ENCODE measurements at regions not wholly inside any gene's neighbourhood (a gene's known extent, or its start where the extent isn't known, plus 50 kb on each side); places are given as distances from the start of the nearest gene placed in this dataset.

- no peak overlapping the region for H3K4me3 ChIP-seq (ENCODE audit: low read length)
- no peak for TF ChIP-seq CTCF (conservative IDR thresholded peaks at IDR 0.05; ENCODE audit: low read length)
- no peak for DNase-seq (ENCODE audit: low read depth)
These were observed 58.4 kb upstream of the ASTN2 start for GRCh38 chr9:117473293-117473692.

- DNase-seq (ENCODE audit: low read depth), result no peak
- H3K4me3 ChIP-seq (ENCODE audit: low read length), result no peak overlapping the region
- TF ChIP-seq CTCF (conservative IDR thresholded peaks at IDR 0.05; ENCODE audit: low read length), result no peak
These were observed 56.0 kb upstream of the ASTN2 start for GRCh38 chr9:117470902-117471301.

GRCh38 chr9:117470455-117470854 is 55.6 kb upstream of the ASTN2 start:
- no peak for DNase-seq (ENCODE audit: low read depth)
- H3K4me3 ChIP-seq (ENCODE audit: low read length), result no peak overlapping the region
- no peak for TF ChIP-seq CTCF (conservative IDR thresholded peaks at IDR 0.05; ENCODE audit: low read length)

- H3K4me3 ChIP-seq (ENCODE audit: low read length), result no peak overlapping the region
- no peak for TF ChIP-seq CTCF (conservative IDR thresholded peaks at IDR 0.05; ENCODE audit: low read length)
- DNase-seq (ENCODE audit: low read depth), result no peak
These were observed 51.3 kb upstream of the ASTN2 start for GRCh38 chr9:117466111-117466510.

GRCh38 chr9:117465706-117466105 is 50.8 kb upstream of the ASTN2 start:
- no peak for DNase-seq (ENCODE audit: low read depth)
- no peak for TF ChIP-seq CTCF (conservative IDR thresholded peaks at IDR 0.05; ENCODE audit: low read length)
- H3K4me3 ChIP-seq (ENCODE audit: low read length), result no peak overlapping the region

GRCh38 chr9:117464941-117465616 is 50.2 kb upstream of the ASTN2 start:
- no peak overlapping the region for H3K4me3 ChIP-seq (ENCODE audit: low read length)
- no peak for TF ChIP-seq CTCF (conservative IDR thresholded peaks at IDR 0.05; ENCODE audit: low read length)
- DNase-seq (ENCODE audit: low read depth), result no peak
